HepG2 (cell line): ENCODE measurements at regions not wholly inside any gene's neighbourhood (a gene's known extent, or its start where the extent isn't known, plus 50 kb on each side); places are given as distances from the start of the nearest gene placed in this dataset.

Experiments
- ATAC-seq: fragments of 200-7000 bp; cut with Tn5 transposase; 3 replicates; pipeline ENCODE4 v1.9.1; 2020; ENCODE audit warnings: mild to moderate bottlenecking, moderate library complexity
- BruUV-seq: library from RNA; stranded (reverse); fragments of 400-500 nt; replicated peaks from 2 replicates; lab custom pipeline; 2021; lab: Mats Ljungman, UMichigan
- CTCF ChIA-PET: fragments of 300-600 bp; formaldehyde crosslinking; extraction: SDS; loops from one replicate; lab custom pipeline; 2021; ENCODE audit warnings: low total read pairs, inconsistent platforms, low intra/inter-chr PET ratio; lab: Yijun Ruan, JAX
- POLR2A ChIA-PET: fragments of 350-600 bp; sonication (Branson Sonifier 250); formaldehyde crosslinking; loops from one replicate; lab custom pipeline; 2020; ENCODE audit warnings: antibody characterized with exemption, inconsistent platforms; lab: Yijun Ruan, JAX
- DNase-seq: peaks from one replicate; pipeline ENCODE4 v3.0.0-alpha.2; 2015; ENCODE audit warnings: low spot score
- FAIRE-seq: peaks from 3 replicates; lab custom pipeline; 2011; peaks lifted over from hg19 to GRCh38; lab: Jason Lieb, UNC
- H2AFZ ChIP-seq: one replicate; pipeline ENCODE4 v1.6.1; 2011; ENCODE audit warnings: low read length, inconsistent platforms
- H3K27ac ChIP-seq: fragments of 300-600 bp; 3 replicates; pipeline ENCODE4 v1.8.0; 2011; ENCODE audit warnings: mixed run types, mild to moderate bottlenecking, mixed read lengths, low read length, inconsistent platforms; ENCODE audit not compliant: insufficient read depth; ENCODE audit errors: extremely low read length
- H3K27me3 ChIP-seq, 2 experiments: fragments of 200-600 bp in 1 of 2; 2 replicates in 1 of 2; 3 replicates in 1 of 2; pipeline versions ENCODE4 v1.6.0 to v1.8.0; 2011; ENCODE audit warnings: low read length in 2 of 2, mild to moderate bottlenecking in 2 of 2, moderate library complexity in 2 of 2, inconsistent platforms in 1 of 2; ENCODE audit not compliant: insufficient read depth in 2 of 2, control insufficient read depth in 1 of 2
- H3K36me3 ChIP-seq, 2 experiments: fragments of 200-600 bp in 1 of 2; replicated peaks in 1 of 2; 2 replicates in 1 of 2; 3 replicates in 1 of 2; pipeline versions ENCODE4 v1.5.1 to v1.8.0; 2011; ENCODE audit warnings: low read length in 2 of 2, inconsistent platforms in 1 of 2; ENCODE audit not compliant: insufficient read depth in 2 of 2, control insufficient read depth in 1 of 2
- H3K4me1 ChIP-seq: 2 replicates; pipeline ENCODE4 v1.5.1; 2012; ENCODE audit warnings: low read length, inconsistent platforms; ENCODE audit not compliant: insufficient read depth
- H3K4me2 ChIP-seq: 2 replicates; pipeline ENCODE4 v1.6.0; 2011; ENCODE audit warnings: low read depth, low read length, inconsistent platforms
- H3K4me3 ChIP-seq, 3 experiments: fragments of 200-600 bp in 1 of 3; sonication (generic), shearing (Covaris generic) in 1 of 3; replicated peaks in 1 of 3; 2 replicates each; pipeline ENCODE4 v1.5.1; 2011 to 2016; ENCODE audit warnings: low read length in 3 of 3, inconsistent platforms in 2 of 3, low read depth in 2 of 3, mild to moderate bottlenecking in 2 of 3, control low read depth in 1 of 3, mixed read lengths in 1 of 3; ENCODE audit not compliant: insufficient read depth in 1 of 3
- H3K79me2 ChIP-seq: one replicate; pipeline ENCODE4 v1.6.1; 2011; ENCODE audit warnings: low read length, inconsistent platforms; ENCODE audit not compliant: insufficient read depth
- H3K9ac ChIP-seq: 2 replicates; pipeline ENCODE4 v1.6.0; 2011; ENCODE audit warnings: mild to moderate bottlenecking, low read depth, low read length, inconsistent platforms; ENCODE audit not compliant: insufficient read depth
- H3K9me3 ChIP-seq: 2 replicates; pipeline ENCODE4 v1.5.1; 2012; ENCODE audit warnings: mild to moderate bottlenecking, low read length
- H4K20me1 ChIP-seq: 2 replicates; pipeline ENCODE4 v1.6.0; 2011; ENCODE audit warnings: inconsistent platforms, mild to moderate bottlenecking, low read length, moderate library complexity; ENCODE audit not compliant: insufficient read depth
- ELF3 ChIP-seq: IDR thresholded peaks from 2 replicates; pipeline ENCODE4 v1.6.1; 2016; ENCODE audit warnings: missing genetic modification reagents, missing compliant biosample characterization
- GZF1 ChIP-seq: sonication (generic); formaldehyde crosslinking; IDR thresholded peaks from 2 replicates; pipeline ENCODE4 v1.5.1; 2020; ENCODE audit warnings: mild to moderate bottlenecking, missing genetic modification reagents
- NONO ChIP-seq, 2 experiments: fragments of 450-650 bp in 1 of 2; sonication (generic) in 1 of 2; formaldehyde crosslinking in 1 of 2; IDR thresholded peaks in 1 of 2; conservative IDR thresholded peaks in 1 of 2; 2 replicates each; pipeline versions ENCODE4 v1.6.1 to v1.8.0; 2017 to 2022; ENCODE audit warnings: mild to moderate bottlenecking in 1 of 2, missing genetic modification reagents in 1 of 2, moderate library complexity in 1 of 2
- SMC3 ChIP-seq: IDR thresholded peaks from 2 replicates; pipeline ENCODE4 v1.6.1; 2011; ENCODE audit warnings: low read length, improper control_type of control experiment
- ZFX ChIP-seq: sonication (generic); formaldehyde crosslinking; IDR thresholded peaks from 2 replicates; pipeline ENCODE4 v1.4.0; 2020; ENCODE audit warnings: mild to moderate bottlenecking, low read depth, missing genetic modification reagents, moderate library complexity
- ZNF253 ChIP-seq: sonication (generic); formaldehyde crosslinking; IDR thresholded peaks from 2 replicates; pipeline ENCODE4 v1.8.0; 2022; ENCODE audit warnings: mild to moderate bottlenecking, missing genetic modification reagents, borderline replicate concordance
- ZNF558 ChIP-seq: sonication (generic); formaldehyde crosslinking; IDR thresholded peaks from 2 replicates; pipeline ENCODE4 v1.9.0; 2022; ENCODE audit warnings: mild to moderate bottlenecking, missing genetic modification reagents, borderline replicate concordance
- ZNF75D ChIP-seq: sonication (generic); formaldehyde crosslinking; IDR thresholded peaks from 2 replicates; pipeline ENCODE4 v1.8.1; 2023; ENCODE audit warnings: missing genetic modification reagents, mild to moderate bottlenecking, borderline replicate concordance
- WGBS: methylation state at CpG from one replicate; pipeline ENCODE4 v1.1.6; 2017; ENCODE audit warnings: low lambda C conversion rate; 5-methylcytosine and 5-hydroxymethylcytosine counted together
- in situ Hi-C: cut with HindIII; loops from 2 replicates; pipeline ENCODE4 v1.10.0; 2017; ENCODE audit warnings: low pct_unique_long_range_greater_than_20kb; ENCODE audit not compliant: extremely low pct_ligation_motif_present
- intact Hi-C: fragments of 100-400 bp; cut with micrococcal nuclease; formaldehyde crosslinking; loops from one replicate; pipeline ENCODE4 v1.10.0; 2022; ENCODE audit not compliant: unreplicated experiment
- TF ChIP-seq, protein P1 (sequence below): sonication (generic); formaldehyde crosslinking; IDR thresholded peaks from 2 replicates; pipeline ENCODE4 v1.4.0; 2020; ENCODE audit warnings: mild to moderate bottlenecking, missing genetic modification reagents, borderline replicate concordance
- TF ChIP-seq, protein P2 (sequence below): fragments of 450-650 bp; IDR thresholded peaks from 2 replicates; pipeline ENCODE4 v1.6.1; 2017
- TF ChIP-seq, protein P3 (sequence below): IDR thresholded peaks from 2 replicates; pipeline ENCODE4 v1.6.1; 2016; ENCODE audit warnings: control low read depth

DNA sequence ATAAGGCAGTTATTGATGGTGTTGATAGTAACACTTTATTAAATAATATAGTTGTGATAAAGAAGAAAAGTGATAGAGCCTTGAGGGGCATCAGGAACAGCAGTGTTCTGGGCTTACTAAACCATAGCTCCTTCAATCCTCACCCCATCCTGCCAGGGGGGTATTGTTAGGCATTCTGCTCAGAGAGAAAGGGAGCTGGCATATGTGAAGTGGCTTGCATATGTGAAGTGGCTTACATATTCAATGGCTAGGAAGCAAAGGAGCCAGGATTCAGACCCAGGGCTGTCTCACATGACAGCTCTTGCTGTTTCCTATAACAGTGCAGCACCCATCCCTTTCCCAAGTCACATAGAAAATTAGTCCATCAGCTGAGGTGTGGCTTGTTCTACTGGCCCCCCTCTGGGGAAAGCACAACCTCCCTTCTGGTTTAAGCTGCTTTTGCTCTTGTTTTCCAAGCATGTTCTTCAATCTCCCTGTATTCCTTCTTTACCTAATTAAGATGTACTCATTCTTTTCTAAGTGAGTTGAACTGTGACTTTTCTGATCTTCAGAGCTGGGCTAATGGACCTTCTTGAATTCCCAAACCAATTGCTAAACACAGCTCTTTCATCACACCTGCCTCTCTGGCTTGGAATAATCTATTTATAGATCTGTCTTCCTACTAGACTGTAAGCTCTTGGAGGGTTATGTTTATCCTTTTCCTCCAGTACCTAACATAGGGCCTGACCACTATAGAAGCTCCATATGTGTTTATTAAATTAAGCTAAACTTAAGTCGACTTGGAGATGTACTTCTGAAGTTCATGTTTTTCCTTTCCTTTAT, 108.7 kb upstream of the GLI3 start (continued):
- TF ChIP-seq, protein P1, sequence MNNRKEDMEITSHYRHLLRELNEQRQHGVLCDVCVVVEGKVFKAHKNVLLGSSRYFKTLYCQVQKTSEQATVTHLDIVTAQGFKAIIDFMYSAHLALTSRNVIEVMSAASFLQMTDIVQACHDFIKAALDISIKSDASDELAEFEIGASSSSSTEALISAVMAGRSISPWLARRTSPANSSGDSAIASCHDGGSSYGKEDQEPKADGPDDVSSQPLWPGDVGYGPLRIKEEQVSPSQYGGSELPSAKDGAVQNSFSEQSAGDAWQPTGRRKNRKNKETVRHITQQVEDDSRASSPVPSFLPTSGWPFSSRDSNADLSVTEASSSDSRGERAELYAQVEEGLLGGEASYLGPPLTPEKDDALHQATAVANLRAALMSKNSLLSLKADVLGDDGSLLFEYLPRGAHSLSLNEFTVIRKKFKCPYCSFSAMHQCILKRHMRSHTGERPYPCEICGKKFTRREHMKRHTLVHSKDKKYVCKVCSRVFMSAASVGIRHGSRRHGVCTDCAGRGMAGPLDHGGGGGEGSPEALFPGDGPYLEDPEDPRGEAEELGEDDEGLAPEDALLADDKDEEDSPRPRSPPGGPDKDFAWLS (CRISPR knock-in tag): no peak
- TF ChIP-seq ZNF75D (CRISPR knock-in tag): no peak
- no peak for TF ChIP-seq GZF1 (CRISPR knock-in tag)
- TF ChIP-seq ZNF253 (CRISPR knock-in tag): no peak
- TF ChIP-seq ZNF558: no peak
- TF ChIP-seq, all 625 proteins: peak for 0

DNA sequence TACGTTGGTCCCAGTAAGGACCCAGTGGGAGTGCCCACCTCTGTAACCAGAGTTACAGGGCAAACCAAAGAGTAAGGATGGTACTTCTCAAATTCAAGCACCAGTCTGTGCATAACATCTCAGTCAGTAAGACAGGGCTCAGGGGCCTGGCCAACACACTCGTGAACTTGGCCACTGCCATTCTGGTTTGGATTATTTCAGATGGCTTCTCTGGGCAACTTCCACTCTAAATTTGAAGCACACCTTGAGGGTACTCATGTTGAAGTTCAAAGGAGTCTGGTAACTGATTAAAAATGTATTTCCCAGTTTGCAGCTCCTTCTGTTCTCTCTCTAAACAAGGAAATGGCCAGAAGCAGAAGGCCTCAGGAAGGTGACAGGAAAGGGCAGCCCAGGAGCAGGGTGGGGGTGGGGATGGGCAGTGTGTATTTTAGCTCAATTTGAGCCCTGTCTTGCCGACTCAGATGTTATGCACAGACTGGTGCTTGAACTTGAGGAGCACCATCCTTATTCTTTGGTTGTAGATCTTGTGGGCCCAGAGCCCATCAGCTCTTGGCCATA, 107.3 kb upstream of the GLI3 start:
- H3K9ac ChIP-seq: no peak overlapping the region
- POLR2A ChIA-PET: no interaction called here
- no TSS peak for BruUV-seq
- H4K20me1 ChIP-seq: no peaks in the 10 kb centered on the region
- no peaks in the 10 kb centered on the region for H3K9me3 ChIP-seq
- H3K4me2 ChIP-seq: no peak overlapping the region
- H3K4me1 ChIP-seq: no peaks in the 10 kb centered on the region
- DNase-seq (no peak), FAIRE-seq (no peak), ATAC-seq (no peak)
- intact Hi-C loops: no loop called here
- no peaks in the 10 kb centered on the region for H3K27me3 ChIP-seq
- H3K79me2 ChIP-seq: no peaks in the 10 kb centered on the region
- WGBS: 0% methylated on average over 3 of the region's 3 CpGs
- H2AFZ ChIP-seq: no peak overlapping the region
- in situ Hi-C loops: no loop called here
- TF ChIP-seq ZFX (CRISPR knock-in tag) (no peak), ELF3 (CRISPR knock-in tag) (no peak), NONO (IDR thresholded peaks at IDR 0.05) (no peak), NONO (CRISPR knock-in tag; conservative IDR thresholded peaks at IDR 0.05) (no peak), SMC3 (no peak)
- TF ChIP-seq, protein P2, sequence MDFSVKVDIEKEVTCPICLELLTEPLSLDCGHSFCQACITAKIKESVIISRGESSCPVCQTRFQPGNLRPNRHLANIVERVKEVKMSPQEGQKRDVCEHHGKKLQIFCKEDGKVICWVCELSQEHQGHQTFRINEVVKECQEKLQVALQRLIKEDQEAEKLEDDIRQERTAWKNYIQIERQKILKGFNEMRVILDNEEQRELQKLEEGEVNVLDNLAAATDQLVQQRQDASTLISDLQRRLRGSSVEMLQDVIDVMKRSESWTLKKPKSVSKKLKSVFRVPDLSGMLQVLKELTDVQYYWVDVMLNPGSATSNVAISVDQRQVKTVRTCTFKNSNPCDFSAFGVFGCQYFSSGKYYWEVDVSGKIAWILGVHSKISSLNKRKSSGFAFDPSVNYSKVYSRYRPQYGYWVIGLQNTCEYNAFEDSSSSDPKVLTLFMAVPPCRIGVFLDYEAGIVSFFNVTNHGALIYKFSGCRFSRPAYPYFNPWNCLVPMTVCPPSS: no peak
- TF ChIP-seq, protein P3, sequence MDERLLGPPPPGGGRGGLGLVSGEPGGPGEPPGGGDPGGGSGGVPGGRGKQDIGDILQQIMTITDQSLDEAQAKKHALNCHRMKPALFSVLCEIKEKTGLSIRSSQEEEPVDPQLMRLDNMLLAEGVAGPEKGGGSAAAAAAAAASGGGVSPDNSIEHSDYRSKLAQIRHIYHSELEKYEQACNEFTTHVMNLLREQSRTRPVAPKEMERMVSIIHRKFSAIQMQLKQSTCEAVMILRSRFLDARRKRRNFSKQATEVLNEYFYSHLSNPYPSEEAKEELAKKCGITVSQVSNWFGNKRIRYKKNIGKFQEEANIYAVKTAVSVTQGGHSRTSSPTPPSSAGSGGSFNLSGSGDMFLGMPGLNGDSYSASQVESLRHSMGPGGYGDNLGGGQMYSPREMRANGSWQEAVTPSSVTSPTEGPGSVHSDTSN (CRISPR knock-in tag): no peak
- CTCF ChIA-PET: no interaction called here
- H3K36me3 ChIP-seq: no peaks in the 10 kb centered on the region
- H3K27ac ChIP-seq: no peak overlapping the region
- H3K4me3 ChIP-seq: no peak overlapping the region
